ENCODE measurements at regions not wholly inside any gene's neighbourhood (a gene's known extent, or its start where the extent isn't known, plus 50 kb on each side); places are given as distances from the start of the nearest gene placed in this dataset.

GRCh38 chr14:51424041-51424440 lies 184.0 kb downstream of the TMX1 start:
- H3K9ac ChIP-seq (ENCODE audit: low read length in 3 of 3), result no peak overlapping the region
- no peak overlapping the region for H3K27ac ChIP-seq (ENCODE audit: low read depth in 2 of 2, low read length in 2 of 2)
- peaks cover 0 to 2% (median 0%) of the 10 kb centered on the region in 3 donors for H3K9me3 ChIP-seq (ENCODE audit: control insufficient read depth in 2 of 3, insufficient read depth in 1 of 3, low read length in 3 of 3)
- H3K4me3 ChIP-seq (ENCODE audit: low read length in 3 of 3), result no peak overlapping the region
- DNase-seq (no peak), FAIRE-seq (no peak)
- TF ChIP-seq, protein P1, sequence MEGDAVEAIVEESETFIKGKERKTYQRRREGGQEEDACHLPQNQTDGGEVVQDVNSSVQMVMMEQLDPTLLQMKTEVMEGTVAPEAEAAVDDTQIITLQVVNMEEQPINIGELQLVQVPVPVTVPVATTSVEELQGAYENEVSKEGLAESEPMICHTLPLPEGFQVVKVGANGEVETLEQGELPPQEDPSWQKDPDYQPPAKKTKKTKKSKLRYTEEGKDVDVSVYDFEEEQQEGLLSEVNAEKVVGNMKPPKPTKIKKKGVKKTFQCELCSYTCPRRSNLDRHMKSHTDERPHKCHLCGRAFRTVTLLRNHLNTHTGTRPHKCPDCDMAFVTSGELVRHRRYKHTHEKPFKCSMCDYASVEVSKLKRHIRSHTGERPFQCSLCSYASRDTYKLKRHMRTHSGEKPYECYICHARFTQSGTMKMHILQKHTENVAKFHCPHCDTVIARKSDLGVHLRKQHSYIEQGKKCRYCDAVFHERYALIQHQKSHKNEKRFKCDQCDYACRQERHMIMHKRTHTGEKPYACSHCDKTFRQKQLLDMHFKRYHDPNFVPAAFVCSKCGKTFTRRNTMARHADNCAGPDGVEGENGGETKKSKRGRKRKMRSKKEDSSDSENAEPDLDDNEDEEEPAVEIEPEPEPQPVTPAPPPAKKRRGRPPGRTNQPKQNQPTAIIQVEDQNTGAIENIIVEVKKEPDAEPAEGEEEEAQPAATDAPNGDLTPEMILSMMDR (IDR thresholded peaks at IDR 0.05; ENCODE audit: borderline replicate concordance, extremely low read depth, insufficient read depth), result no peak
- intact Hi-C loops (cut with DNase I), result no loop called here
- no peaks in the 10 kb centered on the region for H3K36me3 ChIP-seq (ENCODE audit: control insufficient read depth in 2 of 3, insufficient read depth in 3 of 3, low read length in 3 of 3)
- H3K27me3 ChIP-seq (ENCODE audit: control insufficient read depth, insufficient read depth, low read length), result no peaks in the 10 kb centered on the region
- peaks cover 0 to 4% (median 0%) of the 10 kb centered on the region in 3 donors for H3K4me1 ChIP-seq (ENCODE audit: control insufficient read depth in 2 of 3, insufficient read depth in 2 of 3, low read depth in 1 of 3, low read length in 3 of 3)

DNA sequence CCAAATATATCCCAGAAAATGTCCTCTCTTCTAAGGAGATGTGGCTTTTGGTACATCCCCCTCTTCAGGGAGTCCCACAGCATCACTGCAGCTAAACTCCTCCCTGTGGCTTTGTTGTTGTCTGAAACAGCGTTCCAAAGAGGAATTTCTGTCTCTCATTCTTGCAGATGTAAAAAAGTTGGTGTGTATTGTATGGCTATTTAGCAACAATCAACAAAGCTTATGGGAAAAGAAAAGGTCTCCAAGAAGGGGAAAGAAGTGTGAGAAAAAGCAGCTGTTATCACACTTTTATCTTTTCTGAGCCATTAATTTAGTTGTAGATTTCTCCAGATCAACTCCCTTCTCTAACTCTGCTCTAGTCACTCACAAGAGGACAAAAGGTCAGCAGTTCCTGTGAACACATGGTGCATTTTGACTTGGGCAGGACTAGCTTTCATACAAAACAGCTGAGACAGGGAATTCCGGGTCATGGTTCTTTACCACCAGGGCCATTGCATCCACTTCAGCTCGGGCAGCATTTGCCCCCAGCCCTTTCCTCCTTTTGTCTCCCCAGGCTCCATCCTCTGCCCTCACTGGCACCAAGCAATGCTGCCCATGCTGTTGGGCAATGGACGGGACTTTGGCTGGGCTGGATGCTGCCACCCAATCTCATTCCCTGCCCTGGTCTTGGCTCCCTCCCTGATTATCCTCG lies 184.7 kb downstream of the TMX1 start:
- no peaks in the 10 kb centered on the region for H3K27me3 ChIP-seq (ENCODE audit: control insufficient read depth, insufficient read depth, low read length)
- peaks cover 0 to 4% (median 0%) of the 10 kb centered on the region in 3 donors for H3K4me1 ChIP-seq (ENCODE audit: control insufficient read depth in 2 of 3, insufficient read depth in 2 of 3, low read depth in 1 of 3, low read length in 3 of 3)
- TF ChIP-seq, protein P1 (IDR thresholded peaks at IDR 0.05; ENCODE audit: borderline replicate concordance, extremely low read depth, insufficient read depth), result no peak
- no peak overlapping the region for H3K9ac ChIP-seq (ENCODE audit: low read length in 3 of 3)
- H3K36me3 ChIP-seq (ENCODE audit: control insufficient read depth in 2 of 3, insufficient read depth in 3 of 3, low read length in 3 of 3), result no peaks in the 10 kb centered on the region
- no peak overlapping the region for H3K27ac ChIP-seq (ENCODE audit: low read depth in 2 of 2, low read length in 2 of 2)
- DNase-seq, result peak in 3 of 5 donors; percentile 21 to 85 (median 57)
- no peak for FAIRE-seq
- intact Hi-C loops (cut with DNase I), result no loop called here
- no peak overlapping the region for H3K4me3 ChIP-seq (ENCODE audit: low read length in 3 of 3)
- no peaks in the 10 kb centered on the region for H3K9me3 ChIP-seq (ENCODE audit: control insufficient read depth in 2 of 3, insufficient read depth in 1 of 3, low read length in 3 of 3)

GRCh38 chr14:51428981-51429380 lies 188.9 kb downstream of the TMX1 start:
- TF ChIP-seq, protein P1 (IDR thresholded peaks at IDR 0.05; ENCODE audit: borderline replicate concordance, extremely low read depth, insufficient read depth), result no peak
- intact Hi-C loops (cut with DNase I), result no loop called here
- H3K9me3 ChIP-seq (ENCODE audit: control insufficient read depth in 2 of 3, insufficient read depth in 1 of 3, low read length in 3 of 3), result no peaks in the 10 kb centered on the region
- no peaks in the 10 kb centered on the region for H3K27me3 ChIP-seq (ENCODE audit: control insufficient read depth, insufficient read depth, low read length)
- no peak overlapping the region for H3K4me3 ChIP-seq (ENCODE audit: low read length in 3 of 3)
- H3K4me1 ChIP-seq (ENCODE audit: control insufficient read depth in 2 of 3, insufficient read depth in 2 of 3, low read depth in 1 of 3, low read length in 3 of 3), result peaks cover 0 to 4% (median 0%) of the 10 kb centered on the region in 3 donors
- no peaks in the 10 kb centered on the region for H3K36me3 ChIP-seq (ENCODE audit: control insufficient read depth in 2 of 3, insufficient read depth in 3 of 3, low read length in 3 of 3)
- no peak overlapping the region for H3K9ac ChIP-seq (ENCODE audit: low read length in 3 of 3)
- no peak for DNase-seq
- H3K27ac ChIP-seq (ENCODE audit: low read depth in 2 of 2, low read length in 2 of 2), result no peak overlapping the region
- no peak for FAIRE-seq

All from kidney (tissue), 13 donors.